Caki2 (cell line): ENCODE measurements at regions not wholly inside any gene's neighbourhood (a gene's known extent, or its start where the extent isn't known, plus 50 kb on each side); places are given as distances from the start of the nearest gene placed in this dataset.
A peak's percentile ranks its signal among the peaks of the same experiment; 100 is the strongest.
"Not testable (repeated sequence)": the region's sequence is repeated elsewhere in the genome, so short reads cannot be mapped to it uniquely, and the experiment has no call there.

ENCODE experiments used
- DNase-seq: peaks from one replicate; pipeline ENCODE4 v3.0.0-alpha.2; 2015; ENCODE audit warnings: low read depth
- in situ Hi-C: cut with HindIII; loops from 2 replicates; pipeline ENCODE4 v1.10.0; 2016; ENCODE audit warnings: low sequenced_read_pairs, low pct_unique_long_range_greater_than_20kb, mixed read lengths

GRCh38 chr6:144481527-144481926 lies 196.4 kb downstream of the UTRN start:
- DNase-seq, result no peak
- in situ Hi-C loops, result loop anchor here (25.0 kb wide), 1 partner anchor 369 kb away; no protein-coding TSS in a partner anchor

- in situ Hi-C loops, result loop anchor here (25.0 kb wide), 1 partner anchor 370 kb away; no protein-coding TSS in a partner anchor
- DNase-seq, result peak; percentile 51
Observed at GRCh38 chr6:144482142-144482541, 197.0 kb downstream of the UTRN start.

- in situ Hi-C loops, result loop anchor here (25.0 kb wide), 1 partner anchor 373 kb away; no protein-coding TSS in a partner anchor
- DNase-seq, result no peak
Observed at GRCh38 chr6:144485531-144485930, 200.4 kb downstream of the UTRN start.

DNA sequence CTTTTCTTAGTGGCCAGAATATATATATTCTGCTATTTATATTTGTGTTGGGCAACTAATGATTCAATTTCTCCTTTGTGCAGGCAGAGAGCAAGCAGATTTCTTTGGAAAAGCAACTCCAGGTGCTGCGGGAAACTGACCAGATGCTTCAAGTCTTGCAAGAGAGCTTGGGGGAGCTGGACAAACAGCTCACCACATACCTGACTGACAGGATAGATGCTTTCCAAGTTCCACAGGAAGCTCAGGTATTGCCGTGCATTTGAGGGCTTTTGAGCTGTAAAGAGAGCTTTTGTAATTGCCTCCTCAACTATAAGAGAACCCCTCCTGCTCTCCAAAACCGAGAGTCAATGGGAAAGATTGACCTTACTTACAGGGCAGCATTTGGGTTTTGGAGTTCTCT lies 203.5 kb downstream of the UTRN start:
- in situ Hi-C loops, result loop anchor here (25.0 kb wide), 1 partner anchor 376 kb away; no protein-coding TSS in a partner anchor

GRCh38 chr6:144493035-144493910 lies 208.1 kb downstream of the UTRN start:
- in situ Hi-C loops, result loop anchor here (25.0 kb wide), 1 partner anchor 381 kb away; no protein-coding TSS in a partner anchor

More for the DNA sequence above, 203.5 kb downstream of the UTRN start:
- DNase-seq, result no peak

GRCh38 chr6:144495076-144495475 lies 209.9 kb downstream of the UTRN start:
- not testable (repeated sequence) for DNase-seq
- in situ Hi-C loops, result loop anchor here (25.0 kb wide), 1 partner anchor 383 kb away; no protein-coding TSS in a partner anchor

More at GRCh38 chr6:144493035-144493910, 208.1 kb downstream of the UTRN start:
- no peak for DNase-seq

- in situ Hi-C loops, result loop anchor here (25.0 kb wide), 1 partner anchor 385 kb away; no protein-coding TSS in a partner anchor
- no peak for DNase-seq
Observed at GRCh38 chr6:144497650-144498049, 212.5 kb downstream of the UTRN start.

- in situ Hi-C loops, result no loop called here
Observed at GRCh38 chr6:144500892-144501291, 215.8 kb downstream of the UTRN start.

GRCh38 chr6:144505214-144505613 lies 220.1 kb downstream of the UTRN start:
- DNase-seq, in situ Hi-C loops: not testable (repeated sequence)

More at GRCh38 chr6:144500892-144501291, 215.8 kb downstream of the UTRN start:
- DNase-seq, result no peak

DNA sequence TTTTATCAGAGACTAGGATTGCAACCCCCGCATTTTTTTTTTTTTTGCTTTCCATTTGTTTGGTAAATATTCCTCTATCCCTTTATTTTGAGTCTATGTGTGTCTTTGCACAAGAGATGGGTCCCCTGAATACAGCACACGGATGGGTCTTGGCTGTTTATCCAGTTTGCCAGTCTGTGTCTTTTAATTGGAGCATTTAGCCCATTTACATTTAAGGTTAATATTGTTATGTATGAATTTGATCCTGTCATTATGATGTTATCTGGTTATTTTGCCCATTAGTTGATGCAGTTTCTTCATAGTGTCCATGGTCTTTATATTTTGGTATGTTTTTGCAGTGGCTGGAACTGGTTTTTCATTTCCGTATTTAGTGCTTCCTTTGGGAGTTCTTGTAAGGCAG lies 220.9 kb downstream of the UTRN start:
- DNase-seq, in situ Hi-C loops: not testable (repeated sequence)

DNA sequence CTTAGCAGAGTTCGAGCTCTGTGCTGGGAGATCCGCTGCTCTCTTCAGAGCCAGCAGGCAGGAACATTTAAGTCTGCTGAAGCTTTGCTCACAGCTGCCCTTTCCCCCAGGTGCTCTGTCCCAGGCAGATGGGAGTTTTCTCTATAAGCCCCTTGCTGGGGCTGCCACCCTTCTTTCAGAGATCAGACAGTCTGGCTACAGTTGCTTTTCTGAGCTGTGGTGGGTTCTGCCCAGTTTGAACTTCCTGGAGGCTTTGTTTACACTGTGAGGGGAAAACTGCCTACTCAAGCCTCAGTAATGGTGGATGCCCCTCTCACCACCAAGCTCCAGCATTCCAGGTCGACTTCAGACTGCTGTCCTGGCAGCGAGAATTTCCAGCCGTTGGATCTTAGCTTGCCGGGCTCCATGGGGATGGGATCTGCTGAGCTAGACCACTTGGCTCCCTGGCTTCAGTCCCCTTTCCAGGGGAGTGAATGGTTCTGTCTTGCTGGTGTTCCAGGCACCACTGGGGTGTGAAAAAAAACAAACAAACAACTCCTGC lies 222.7 kb downstream of the UTRN start:
- DNase-seq, in situ Hi-C loops: not testable (repeated sequence)

GRCh38 chr6:144510859-144511258 lies 225.7 kb downstream of the UTRN start:
- DNase-seq, result no peak
- in situ Hi-C loops, result no loop called here

DNA sequence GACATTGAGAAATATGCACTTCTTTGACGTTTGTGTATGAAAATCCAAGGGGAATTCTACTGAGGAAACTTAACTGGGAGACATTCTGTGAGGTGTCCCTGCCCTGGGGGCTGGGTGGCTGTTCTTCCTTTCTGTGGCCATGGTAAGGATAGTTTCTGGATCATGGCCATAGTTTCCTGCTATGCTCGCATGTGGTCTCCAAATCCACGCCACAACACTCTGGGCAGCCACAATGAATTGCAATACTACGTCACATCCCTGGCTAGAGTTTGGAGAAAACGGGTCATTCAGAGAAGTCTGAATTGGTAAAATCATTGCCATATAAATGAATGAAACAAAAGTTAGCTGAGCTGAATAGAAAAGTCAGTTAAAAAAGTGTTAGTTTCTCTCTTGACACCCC lies 230.6 kb downstream of the UTRN start:
- no peak for DNase-seq
- in situ Hi-C loops, result no loop called here

GRCh38 chr6:144519426-144519825 lies 234.3 kb downstream of the UTRN start:
- in situ Hi-C loops, result no loop called here
- DNase-seq, result no peak

- peak; percentile 83 for DNase-seq
- in situ Hi-C loops, result no loop called here
Observed at GRCh38 chr6:144528743-144529425, 243.7 kb downstream of the UTRN start.

- no peak for DNase-seq
- in situ Hi-C loops, result no loop called here
Observed at GRCh38 chr6:144530118-144530517, 245.0 kb downstream of the UTRN start.

DNA sequence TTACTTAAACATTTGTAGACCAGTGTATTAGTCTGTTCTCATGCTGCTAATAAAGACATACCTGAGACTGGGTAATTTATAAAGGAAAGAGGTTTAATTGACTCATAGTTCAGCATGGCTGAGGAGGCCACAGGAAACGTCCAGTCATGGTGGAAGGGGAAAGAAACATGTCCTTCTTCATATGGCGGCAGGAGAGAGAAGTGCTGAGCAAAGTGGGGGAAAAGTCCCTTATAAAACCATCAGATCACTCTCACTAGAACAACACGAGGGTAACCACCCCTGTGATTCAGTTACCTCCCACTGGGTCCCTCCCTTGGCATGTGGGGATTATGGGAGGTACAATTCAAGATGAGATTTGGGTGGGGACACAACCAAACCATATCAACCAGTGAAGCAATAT lies 247.1 kb downstream of the UTRN start:
- DNase-seq, in situ Hi-C loops: not testable (repeated sequence)

DNA sequence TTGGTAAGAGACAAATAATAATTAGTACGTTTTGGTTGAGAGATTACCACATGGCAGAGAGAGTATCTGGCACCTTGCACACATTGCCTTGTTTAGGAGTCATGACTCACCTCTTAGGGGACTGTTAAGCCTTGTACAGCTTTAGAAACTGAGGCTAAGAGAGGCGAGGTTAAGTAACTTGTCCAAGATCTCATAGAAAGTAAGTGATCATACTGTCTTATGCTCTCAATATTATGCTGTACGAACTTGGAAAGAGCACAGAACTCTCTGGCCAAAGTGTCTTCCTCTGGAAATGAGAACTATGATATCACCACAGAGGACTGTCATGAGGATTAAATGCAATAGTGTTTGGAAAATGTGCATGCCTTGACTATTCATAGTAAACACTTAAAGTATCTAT lies 249.0 kb downstream of the UTRN start:
- in situ Hi-C loops, result no loop called here
- no peak for DNase-seq

GRCh38 chr6:144535630-144536029 lies 250.5 kb downstream of the UTRN start:
- in situ Hi-C loops, result no loop called here
- no peak for DNase-seq
